ENCODE measurements at regions not wholly inside any gene's neighbourhood (a gene's known extent, or its start where the extent isn't known, plus 50 kb on each side); places are given as distances from the start of the nearest gene placed in this dataset.
A peak's percentile ranks its signal among the peaks of the same experiment; 100 is the strongest.
"Not testable (repeated sequence)": the region's sequence is repeated elsewhere in the genome, so short reads cannot be mapped to it uniquely, and the experiment has no call there.

DNA sequence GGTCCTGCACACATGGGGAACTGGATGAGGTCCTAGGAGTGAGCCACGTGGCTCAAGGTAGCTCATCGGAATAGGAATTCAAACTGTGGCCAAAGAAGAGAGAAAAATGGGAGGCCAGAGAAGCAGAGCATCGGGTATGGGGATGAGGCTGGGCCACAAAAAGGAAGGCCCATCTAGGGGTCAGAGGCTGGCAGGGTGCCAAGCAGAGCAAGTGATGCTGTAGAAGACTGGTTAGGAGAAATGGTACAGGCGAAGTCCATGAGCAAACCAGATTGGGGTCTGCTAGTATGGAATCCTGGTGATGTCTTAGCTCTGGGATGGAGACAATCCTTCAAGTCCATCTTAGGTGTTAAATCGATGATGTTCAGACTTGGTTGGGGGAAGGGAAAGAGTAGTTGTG is 68.0 kb downstream of the TEX35 start:
- Mint-ChIP-seq H3K4me1 (ENCODE audit: low read depth, unreplicated experiment) (peaks cover 1% of the 10 kb centered on the region), H3K27ac (ENCODE audit: unreplicated experiment) (no peak overlapping the region), H3K9me3 (ENCODE audit: unreplicated experiment) (no peaks in the 10 kb centered on the region), H3K27me3 (ENCODE audit: unreplicated experiment) (peaks cover 2% of the 10 kb centered on the region), H3K36me3 (ENCODE audit: unreplicated experiment) (peaks cover 3% of the 10 kb centered on the region), H3K4me3 (ENCODE audit: unreplicated experiment) (no peak overlapping the region)
- no peak for TF ChIP-seq CTCF (IDR thresholded peaks at IDR 0.05; ENCODE audit: partially characterized antibody, unreplicated experiment)
- DNase-seq, result no peak

GRCh38 chr1:178581351-178582303 is 68.7 kb downstream of the TEX35 start:
- Mint-ChIP-seq H3K27ac (ENCODE audit: unreplicated experiment) (peak overlapping the region; percentile 6), H3K4me1 (ENCODE audit: low read depth, unreplicated experiment) (no peaks in the 10 kb centered on the region), H3K9me3 (ENCODE audit: unreplicated experiment) (no peaks in the 10 kb centered on the region), H3K27me3 (ENCODE audit: unreplicated experiment) (peaks cover 2% of the 10 kb centered on the region), H3K4me3 (ENCODE audit: unreplicated experiment) (no peak overlapping the region), H3K36me3 (ENCODE audit: unreplicated experiment) (peaks cover 4% of the 10 kb centered on the region)
- DNase-seq, result no peak
- TF ChIP-seq CTCF (IDR thresholded peaks at IDR 0.05; ENCODE audit: partially characterized antibody, unreplicated experiment), result no peak

- Mint-ChIP-seq H3K4me1 (ENCODE audit: low read depth, unreplicated experiment) (no peaks in the 10 kb centered on the region), H3K4me3 (ENCODE audit: unreplicated experiment) (no peak overlapping the region), H3K27me3 (ENCODE audit: unreplicated experiment) (peaks cover 2% of the 10 kb centered on the region), H3K27ac (ENCODE audit: unreplicated experiment) (no peak overlapping the region), H3K9me3 (ENCODE audit: unreplicated experiment) (peaks cover 1% of the 10 kb centered on the region), H3K36me3 (ENCODE audit: unreplicated experiment) (peaks cover 13% of the 10 kb centered on the region)
- no peak for TF ChIP-seq CTCF (IDR thresholded peaks at IDR 0.05; ENCODE audit: partially characterized antibody, unreplicated experiment)
- no peak for DNase-seq
These were observed 74.2 kb downstream of the TEX35 start for GRCh38 chr1:178587096-178587495.

DNA sequence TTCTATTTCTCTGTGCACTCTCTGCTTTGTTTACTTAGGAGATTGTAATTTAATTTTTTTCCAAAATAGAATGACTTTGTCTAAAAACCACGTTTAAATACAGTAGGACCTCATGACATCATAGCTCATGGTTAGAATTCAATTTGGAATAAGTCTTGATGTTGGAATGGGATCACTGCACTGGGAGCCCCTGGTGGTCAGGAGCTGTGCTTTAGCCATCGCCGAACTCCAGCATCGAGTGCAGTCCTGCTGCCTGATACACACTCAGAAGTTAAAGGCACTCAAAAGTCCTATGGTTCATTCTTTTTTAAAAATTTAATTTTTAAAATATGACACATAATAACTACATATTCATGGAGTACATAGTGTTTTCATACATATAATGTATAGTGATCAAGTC is 75.1 kb downstream of the TEX35 start:
- H3K9me3 Mint-ChIP-seq (ENCODE audit: unreplicated experiment), result peaks cover 1% of the 10 kb centered on the region
- peaks cover 13% of the 10 kb centered on the region for H3K36me3 Mint-ChIP-seq (ENCODE audit: unreplicated experiment)
- DNase-seq, result no peak
- H3K4me3 Mint-ChIP-seq (ENCODE audit: unreplicated experiment), result no peak overlapping the region
- no peak overlapping the region for H3K27ac Mint-ChIP-seq (ENCODE audit: unreplicated experiment)
- H3K27me3 Mint-ChIP-seq (ENCODE audit: unreplicated experiment), result peaks cover 2% of the 10 kb centered on the region
- TF ChIP-seq CTCF (IDR thresholded peaks at IDR 0.05; ENCODE audit: partially characterized antibody, unreplicated experiment), result no peak
- no peaks in the 10 kb centered on the region for H3K4me1 Mint-ChIP-seq (ENCODE audit: low read depth, unreplicated experiment)

DNA sequence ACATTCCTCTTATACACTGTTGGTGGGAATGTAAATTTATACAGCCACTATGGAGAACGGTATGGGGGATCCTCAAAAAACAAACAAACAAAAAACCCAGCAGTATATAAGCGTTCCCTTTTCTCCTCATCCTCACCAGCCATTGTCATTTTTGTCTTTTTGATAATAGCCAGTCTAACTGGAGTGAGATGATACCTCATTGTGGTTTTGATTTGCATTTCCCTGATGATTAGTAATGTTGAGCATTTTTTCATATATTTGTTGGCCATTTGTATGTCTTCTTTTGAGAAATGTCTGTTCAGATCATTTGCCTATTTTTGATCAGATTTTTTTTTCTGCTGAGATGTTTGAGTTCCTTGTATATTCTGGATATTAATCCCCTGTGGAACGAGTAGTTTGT is 76.1 kb downstream of the TEX35 start:
- H3K27me3 Mint-ChIP-seq (ENCODE audit: unreplicated experiment); H3K4me3 Mint-ChIP-seq (ENCODE audit: unreplicated experiment): not testable (repeated sequence)
- H3K36me3 Mint-ChIP-seq (ENCODE audit: unreplicated experiment), result peaks cover 13% of the 10 kb centered on the region

GRCh38 chr1:178591811-178592210 is 78.9 kb downstream of the TEX35 start:
- not testable (repeated sequence) for H3K4me1 Mint-ChIP-seq (ENCODE audit: low read depth, unreplicated experiment); H3K27ac Mint-ChIP-seq (ENCODE audit: unreplicated experiment); H3K36me3 Mint-ChIP-seq (ENCODE audit: unreplicated experiment); H3K27me3 Mint-ChIP-seq (ENCODE audit: unreplicated experiment); DNase-seq; H3K4me3 Mint-ChIP-seq (ENCODE audit: unreplicated experiment); H3K9me3 Mint-ChIP-seq (ENCODE audit: unreplicated experiment)

More for the DNA sequence above, 76.1 kb downstream of the TEX35 start:
- H3K9me3 Mint-ChIP-seq (ENCODE audit: unreplicated experiment); H3K27ac Mint-ChIP-seq (ENCODE audit: unreplicated experiment); DNase-seq; H3K4me1 Mint-ChIP-seq (ENCODE audit: low read depth, unreplicated experiment): not testable (repeated sequence)

Measured in glutamatergic neuron (in vitro differentiated cells).